Karpas-422 (cell line): ENCODE measurements at regions not wholly inside any gene's neighbourhood (a gene's known extent, or its start where the extent isn't known, plus 50 kb on each side); places are given as distances from the start of the nearest gene placed in this dataset. TPM values are rescaled to one million over a fixed set of nuclear protein-coding genes. Genes with fewer than 3 reads are reported as not detected.
"Not testable (repeated sequence)": the region's sequence is repeated elsewhere in the genome, so short reads cannot be mapped to it uniquely, and the experiment has no call there.

Experiments used
- DNase-seq: peaks from one replicate; pipeline ENCODE4 v3.0.0-alpha.2; 2015
- H2AFZ ChIP-seq: fragments of 200-600 bp; sonication (generic); 2 replicates; pipeline ENCODE4 v1.6.1; 2014; ENCODE audit warnings: antibody characterized with exemption, low read length, mixed read lengths
- H3K27ac ChIP-seq: fragments of 200-600 bp; sonication (generic); 2 replicates; pipeline ENCODE4 v1.5.1; 2014; ENCODE audit warnings: mild to moderate bottlenecking, low read length, moderate library complexity
- H3K27me3 ChIP-seq: fragments of 200-600 bp; sonication (generic); 2 replicates; pipeline ENCODE4 v1.6.1; 2014; ENCODE audit warnings: low read length, mixed read lengths
- H3K36me3 ChIP-seq: fragments of 200-600 bp; sonication (generic); 2 replicates; pipeline ENCODE4 v1.6.1; 2014; ENCODE audit warnings: low read length, mixed read lengths; ENCODE audit not compliant: insufficient read depth
- H3K4me1 ChIP-seq: fragments of 200-600 bp; sonication (generic); 2 replicates; pipeline ENCODE4 v1.6.1; 2014; ENCODE audit warnings: mild to moderate bottlenecking, low read length, mixed read lengths
- H3K4me2 ChIP-seq: fragments of 200-600 bp; sonication (generic); 2 replicates; pipeline ENCODE4 v1.6.1; 2014; ENCODE audit warnings: low read length, low read depth, mild to moderate bottlenecking; ENCODE audit not compliant: poor library complexity, severe bottlenecking
- H3K4me3 ChIP-seq: fragments of 200-600 bp; sonication (generic); 2 replicates; pipeline ENCODE4 v1.5.1; 2014; ENCODE audit warnings: mild to moderate bottlenecking, antibody characterized with exemption, low read length, mixed read lengths
- H3K79me2 ChIP-seq: fragments of 200-600 bp; sonication (generic); 2 replicates; pipeline ENCODE4 v1.6.1; 2014; ENCODE audit warnings: mild to moderate bottlenecking, low read length, mixed read lengths
- H3K9ac ChIP-seq: fragments of 200-600 bp; sonication (generic); 2 replicates; pipeline ENCODE4 v1.6.0; 2014; ENCODE audit warnings: low read length
- H3K9me2 ChIP-seq: fragments of 200-600 bp; sonication (generic), shearing (Covaris generic); replicated peaks from 2 replicates; pipeline ENCODE4 v1.6.0; 2014; ENCODE audit warnings: mild to moderate bottlenecking, low read length, moderate library complexity; ENCODE audit not compliant: insufficient read depth
- H3K9me3 ChIP-seq: fragments of 300-700, 200-600 bp; sonication (generic); 2 replicates; pipeline ENCODE4 v1.6.1; 2014; ENCODE audit warnings: low read length, mixed read lengths
- H4K20me1 ChIP-seq: fragments of 200-600 bp; sonication (generic); 2 replicates; pipeline ENCODE4 v1.6.1; 2014; ENCODE audit warnings: mild to moderate bottlenecking, antibody characterized with exemption, low read length, low read depth; ENCODE audit not compliant: insufficient read depth
- small RNA-seq: library from RNA; depleted of rRNA; stranded (forward); fragments of <200 nt; gene quantifications from one replicate; pipeline ENCODE3, GENCODE V24; 2014

GRCh38 chrX:108896349-108896748, 160.0 kb upstream of the IRS4 start:
- not testable (repeated sequence) for H3K4me3 ChIP-seq, H3K79me2 ChIP-seq, H3K9me2 ChIP-seq, H3K4me2 ChIP-seq, H3K9ac ChIP-seq, H3K27me3 ChIP-seq, H4K20me1 ChIP-seq, H3K27ac ChIP-seq, H3K36me3 ChIP-seq, DNase-seq, H3K4me1 ChIP-seq, H2AFZ ChIP-seq
- H3K9me3 ChIP-seq, result peaks cover 21% of the 10 kb centered on the region

DNA sequence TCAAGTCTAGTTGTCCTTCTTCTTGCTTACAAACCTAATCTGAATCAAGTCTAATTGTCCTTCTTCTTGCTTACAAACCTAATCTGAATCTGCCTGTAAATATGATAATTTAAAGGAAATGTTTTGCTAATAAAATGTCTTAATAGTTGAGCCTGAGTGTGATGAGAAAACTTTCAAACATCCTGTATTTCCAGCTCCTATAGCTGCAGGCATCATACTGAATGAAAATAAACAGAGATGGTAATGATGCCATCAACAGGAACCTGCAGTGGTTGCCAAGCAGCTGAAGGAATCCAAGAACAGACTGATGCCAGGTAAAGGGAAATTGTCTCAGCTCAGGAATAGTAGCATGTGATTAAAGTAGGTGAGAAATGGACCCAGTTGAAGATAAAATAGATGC, 156.1 kb upstream of the IRS4 start:
- Histone ChIP-seq H3K79me2 (no peaks in the 10 kb centered on the region), H4K20me1 (no peaks in the 10 kb centered on the region), H3K36me3 (no peaks in the 10 kb centered on the region), H3K27ac (no peak overlapping the region), H3K9me2 (no peaks in the 10 kb centered on the region), H3K9ac (no peak overlapping the region), H3K4me1 (no peaks in the 10 kb centered on the region), H3K27me3 (no peaks in the 10 kb centered on the region), H2AFZ (no peak overlapping the region), H3K9me3 (peaks cover 24% of the 10 kb centered on the region), H3K4me2 (no peak overlapping the region), H3K4me3 (no peak overlapping the region)
- no peak for DNase-seq

- Histone ChIP-seq H3K27me3 (no peaks in the 10 kb centered on the region), H3K4me1 (no peaks in the 10 kb centered on the region), H3K4me3 (no peak overlapping the region), H3K36me3 (no peaks in the 10 kb centered on the region), H3K4me2 (no peak overlapping the region), H2AFZ (no peak overlapping the region), H3K9ac (no peak overlapping the region), H3K79me2 (no peaks in the 10 kb centered on the region), H3K27ac (no peak overlapping the region), H4K20me1 (no peaks in the 10 kb centered on the region), H3K9me3 (peaks cover 5% of the 10 kb centered on the region), H3K9me2 (no peaks in the 10 kb centered on the region)
- no peak for DNase-seq
Measured at GRCh38 chrX:108875548-108875947, 139.2 kb upstream of the IRS4 start.

- H3K4me2 ChIP-seq, H3K4me3 ChIP-seq, H3K79me2 ChIP-seq, H3K27ac ChIP-seq, H3K9ac ChIP-seq, H3K9me3 ChIP-seq, H3K27me3 ChIP-seq, H4K20me1 ChIP-seq, H2AFZ ChIP-seq, H3K9me2 ChIP-seq, DNase-seq, H3K4me1 ChIP-seq, H3K36me3 ChIP-seq: not testable (repeated sequence)
Measured at GRCh38 chrX:108843039-108843438, 106.7 kb upstream of the IRS4 start.

DNA sequence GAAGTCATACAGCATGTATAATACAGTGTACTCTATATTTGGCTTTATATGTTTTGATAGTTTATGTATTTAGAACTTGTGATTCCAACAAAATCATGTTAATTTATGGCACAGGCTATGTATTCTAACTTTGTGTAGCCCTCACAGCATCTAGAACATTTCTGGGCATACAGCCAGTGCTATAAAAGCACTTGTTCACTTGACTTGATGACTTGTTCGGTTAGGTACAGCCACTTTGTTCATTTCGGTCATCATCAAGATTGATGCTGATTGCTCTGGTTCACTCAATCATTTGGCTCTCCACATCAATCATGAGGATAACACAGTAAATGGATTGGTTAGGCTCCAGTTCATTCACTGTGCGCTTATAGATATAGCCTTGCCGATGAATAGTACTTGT, 97.6 kb upstream of the IRS4 start:
- Histone ChIP-seq H2AFZ (no peak overlapping the region), H3K4me1 (no peaks in the 10 kb centered on the region), H3K9ac (no peak overlapping the region), H4K20me1 (no peaks in the 10 kb centered on the region), H3K4me3 (no peak overlapping the region), H3K36me3 (no peaks in the 10 kb centered on the region), H3K79me2 (no peaks in the 10 kb centered on the region), H3K27me3 (no peaks in the 10 kb centered on the region), H3K9me3 (no peaks in the 10 kb centered on the region), H3K9me2 (no peaks in the 10 kb centered on the region), H3K4me2 (no peak overlapping the region), H3K27ac (no peak overlapping the region)
- no peak for DNase-seq

DNA sequence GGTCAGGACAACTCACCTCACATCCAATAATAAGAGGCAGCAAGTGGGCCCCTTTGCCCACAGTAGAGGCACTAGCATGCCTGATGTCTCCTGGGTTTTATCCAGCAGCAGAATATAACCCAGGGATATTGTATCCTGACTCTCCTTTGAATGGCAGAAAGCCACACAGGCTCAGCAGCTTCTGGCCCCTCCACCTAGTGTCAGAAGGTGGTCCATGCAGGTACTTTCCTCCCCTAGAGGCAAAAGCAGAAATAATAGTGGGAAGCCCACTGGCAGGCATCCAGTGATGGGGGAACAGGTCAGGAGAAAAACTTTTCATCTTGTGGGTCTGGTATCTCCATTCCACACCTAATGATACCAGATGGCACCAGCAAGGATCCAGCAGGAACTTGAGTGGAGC, 75.5 kb upstream of the IRS4 start:
- Histone ChIP-seq H3K79me2 (no peaks in the 10 kb centered on the region), H3K9ac (no peak overlapping the region), H3K4me1 (no peaks in the 10 kb centered on the region), H3K9me3 (no peaks in the 10 kb centered on the region), H3K4me3 (no peak overlapping the region), H3K4me2 (no peak overlapping the region), H3K27me3 (no peaks in the 10 kb centered on the region), H2AFZ (no peak overlapping the region), H4K20me1 (no peaks in the 10 kb centered on the region), H3K9me2 (no peaks in the 10 kb centered on the region), H3K36me3 (no peaks in the 10 kb centered on the region), H3K27ac (no peak overlapping the region)
- peak; percentile 43 for DNase-seq

DNA sequence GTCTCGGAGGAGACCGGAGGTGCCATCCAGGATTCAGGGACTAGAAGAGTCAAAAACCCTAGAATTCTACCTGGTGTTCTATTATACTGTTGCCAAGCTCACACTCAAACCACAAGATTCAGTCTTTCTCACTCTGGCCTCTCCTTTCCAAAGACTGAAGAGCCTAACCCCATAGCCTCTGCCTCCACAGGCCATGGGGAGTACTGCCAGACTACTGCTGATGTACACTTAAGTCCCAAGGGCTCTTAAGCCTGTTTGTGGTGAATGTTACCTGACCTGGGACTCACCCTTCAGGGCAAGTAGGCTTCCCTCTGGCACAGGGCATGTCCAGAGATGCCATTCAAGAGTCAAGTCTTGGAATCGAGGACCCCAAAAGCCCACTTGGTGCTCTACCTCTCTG, 58.9 kb upstream of the IRS4 start:
- Histone ChIP-seq H3K79me2 (no peaks in the 10 kb centered on the region), H3K4me3 (no peak overlapping the region), H4K20me1 (no peaks in the 10 kb centered on the region), H3K27ac (no peak overlapping the region), H3K36me3 (no peaks in the 10 kb centered on the region), H3K9ac (no peak overlapping the region), H3K4me2 (no peak overlapping the region), H3K9me3 (no peaks in the 10 kb centered on the region; the same call in none of the 2 replicates), H3K9me2 (no peaks in the 10 kb centered on the region), H3K27me3 (no peaks in the 10 kb centered on the region), H2AFZ (no peak overlapping the region), H3K4me1 (no peaks in the 10 kb centered on the region)
- no peak for DNase-seq

Small RNA genes lying in the stretch of these regions (small RNA-seq; reads per million reads assigned to genes)
- gene MIR6087 (1.5 reads per million, percentile 43 among the genes with 10 or more reads in this experiment), gene RNU6-309P (not detected)
